OCI-LY3 (cell line): ENCODE measurements at regions not wholly inside any gene's neighbourhood (a gene's known extent, or its start where the extent isn't known, plus 50 kb on each side); places are given as distances from the start of the nearest gene placed in this dataset.

ENCODE experiments used
- H2AFZ ChIP-seq: fragments of 200-600, 300-600 bp; shearing (Covaris generic); 2 replicates; pipeline ENCODE4 v1.6.0; 2014; ENCODE audit warnings: antibody characterized with exemption, low read depth, low read length
- H3K27ac ChIP-seq: fragments of 200-600, 300-600 bp; sonication (generic); 2 replicates; pipeline ENCODE4 v1.5.1; 2014; ENCODE audit warnings: mild to moderate bottlenecking, low read length, moderate library complexity, mixed read lengths
- H3K27me3 ChIP-seq: fragments of 200-600, 300-600 bp; sonication (generic); 2 replicates; pipeline ENCODE4 v1.6.1; 2014; ENCODE audit warnings: low read depth, low read length, mixed read lengths
- H3K36me3 ChIP-seq: fragments of 200-600, 300-600 bp; sonication (generic); replicated peaks from 2 replicates; pipeline ENCODE3; 2014; ENCODE audit warnings: low read depth, low read length, mixed read lengths
- H3K4me1 ChIP-seq: fragments of 300-600, 200-600 bp; sonication (generic); 2 replicates; pipeline ENCODE4 v1.6.1; 2014; ENCODE audit warnings: low read length, mixed read lengths
- H3K4me2 ChIP-seq: fragments of 200-600, 300-600 bp; sonication (generic); 2 replicates; pipeline ENCODE4 v1.6.1; 2014; ENCODE audit warnings: low read length, mixed read lengths
- H3K4me3 ChIP-seq: fragments of 300-600, 200-600 bp; sonication (generic); 2 replicates; pipeline ENCODE4 v1.5.1; 2014; ENCODE audit warnings: antibody characterized with exemption, mild to moderate bottlenecking, low read length, moderate library complexity
- H3K79me2 ChIP-seq: fragments of 300-600, 200-600 bp; shearing (Covaris generic); 2 replicates; pipeline ENCODE4 v1.6.1; 2014; ENCODE audit warnings: mild to moderate bottlenecking, low read length, mixed read lengths
- H3K9ac ChIP-seq: fragments of 300-600, 200-600 bp; shearing (Covaris generic); 2 replicates; pipeline ENCODE4 v1.6.0; 2014; ENCODE audit warnings: mild to moderate bottlenecking, low read length, moderate library complexity
- H3K9me3 ChIP-seq: fragments of 200-600, 300-600 bp; shearing (Covaris generic); 2 replicates; pipeline ENCODE4 v1.6.1; 2014; ENCODE audit warnings: low read length, mixed read lengths; ENCODE audit not compliant: insufficient read depth
- H4K20me1 ChIP-seq: fragments of 200-600, 300-600 bp; sonication (generic); 2 replicates; pipeline ENCODE4 v1.6.1; 2016; ENCODE audit warnings: low read length, mixed read lengths; ENCODE audit not compliant: insufficient read depth
- CTCF ChIP-seq: fragments of 200-600, 300-600 bp; sonication (generic); IDR thresholded peaks from 2 replicates; pipeline ENCODE4 v1.5.1; 2014; ENCODE audit warnings: antibody characterized with exemption, low read length, low read depth
- EZH2phosphoT487 ChIP-seq: fragments of 200-600 bp; shearing (Covaris generic); IDR thresholded peaks from 2 replicates; pipeline ENCODE4 v1.6.1; 2018; ENCODE audit warnings: antibody characterized with exemption, mixed run types, low read depth

- TF ChIP-seq EZH2phosphoT487, result no peak
- no peak for TF ChIP-seq CTCF
- no peaks in the 10 kb centered on the region for H3K79me2 ChIP-seq
- H3K9me3 ChIP-seq, result no peaks in the 10 kb centered on the region; the same call in 1 of the 2 replicates
Observed at GRCh38 chr20:61047515-61047914, 204.5 kb upstream of the CDH4 start.

DNA sequence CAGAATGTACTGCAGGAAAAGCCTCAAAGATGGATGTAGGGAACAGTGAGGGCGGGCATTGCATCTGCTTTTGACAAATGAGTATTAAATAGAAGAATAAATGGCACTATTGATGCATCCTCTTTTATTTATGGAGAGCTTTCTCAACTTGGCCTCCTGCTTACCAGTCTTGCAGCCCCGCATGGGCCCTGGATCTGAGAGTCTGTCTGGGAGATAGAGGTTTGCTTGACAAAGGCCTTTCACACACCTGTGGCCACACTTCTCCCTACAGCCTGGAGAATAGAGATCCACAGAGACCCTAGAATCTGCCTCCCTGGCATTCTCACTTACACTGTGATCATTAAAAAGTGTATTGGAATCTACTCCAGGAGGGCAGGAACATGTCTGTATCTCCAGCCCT is 203.8 kb upstream of the CDH4 start:
- H3K9ac ChIP-seq, result no peak overlapping the region
- no peaks in the 10 kb centered on the region for H4K20me1 ChIP-seq
- H3K27ac ChIP-seq, result no peak overlapping the region
- no peaks in the 10 kb centered on the region for H3K36me3 ChIP-seq
- no peak overlapping the region for H3K4me3 ChIP-seq
- H2AFZ ChIP-seq, result no peak overlapping the region
- TF ChIP-seq CTCF, result no peak
- no peak for TF ChIP-seq EZH2phosphoT487
- H3K27me3 ChIP-seq, result no peaks in the 10 kb centered on the region; the same call in 1 of the 2 replicates
- no peaks in the 10 kb centered on the region; the same call in 1 of the 2 replicates for H3K9me3 ChIP-seq
- H3K79me2 ChIP-seq, result no peaks in the 10 kb centered on the region
- no peaks in the 10 kb centered on the region for H3K4me1 ChIP-seq
- H3K4me2 ChIP-seq, result no peak overlapping the region

More at GRCh38 chr20:61047515-61047914, 204.5 kb upstream of the CDH4 start:
- Histone ChIP-seq H3K27ac (no peak overlapping the region), H3K36me3 (no peaks in the 10 kb centered on the region), H4K20me1 (no peaks in the 10 kb centered on the region), H3K4me3 (no peak overlapping the region), H3K9ac (no peak overlapping the region), H3K4me2 (no peak overlapping the region), H2AFZ (no peak overlapping the region), H3K27me3 (no peaks in the 10 kb centered on the region; the same call in 1 of the 2 replicates), H3K4me1 (no peaks in the 10 kb centered on the region)

DNA sequence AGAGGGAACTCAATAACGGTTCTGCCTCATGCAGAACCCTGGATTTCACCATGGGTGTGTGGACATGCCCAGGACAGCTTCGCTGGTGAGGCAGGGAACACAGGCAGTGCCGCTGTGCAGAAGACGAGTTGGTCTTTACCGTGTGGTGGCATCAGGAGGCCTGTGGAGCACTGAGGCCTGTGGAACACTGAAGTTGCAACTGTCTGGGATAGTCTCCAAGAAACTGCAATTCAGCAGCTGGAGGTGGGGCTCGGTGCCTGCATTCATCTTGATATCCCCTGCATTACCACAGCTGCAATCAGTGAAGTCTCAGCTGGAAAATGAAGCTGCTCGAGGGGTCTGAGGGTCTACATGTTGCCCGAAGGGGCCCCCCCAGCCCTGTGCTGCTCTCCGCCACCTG is 202.4 kb upstream of the CDH4 start:
- H4K20me1 ChIP-seq, result no peaks in the 10 kb centered on the region
- H3K36me3 ChIP-seq, result no peaks in the 10 kb centered on the region
- H3K9ac ChIP-seq, result no peak overlapping the region
- no peak overlapping the region for H3K4me3 ChIP-seq
- H3K9me3 ChIP-seq, result no peaks in the 10 kb centered on the region; the same call in 1 of the 2 replicates
- no peaks in the 10 kb centered on the region; the same call in 1 of the 2 replicates for H3K27me3 ChIP-seq
- no peak for TF ChIP-seq CTCF
- TF ChIP-seq EZH2phosphoT487, result no peak
- H3K27ac ChIP-seq, result no peak overlapping the region
- H3K79me2 ChIP-seq, result no peaks in the 10 kb centered on the region
- H3K4me2 ChIP-seq, result no peak overlapping the region
- no peak overlapping the region for H2AFZ ChIP-seq
- no peaks in the 10 kb centered on the region for H3K4me1 ChIP-seq

- no peaks in the 10 kb centered on the region for H4K20me1 ChIP-seq
- H3K4me2 ChIP-seq, result no peak overlapping the region
- no peak overlapping the region for H3K9ac ChIP-seq
- H3K27ac ChIP-seq, result no peak overlapping the region
- H3K4me1 ChIP-seq, result no peaks in the 10 kb centered on the region
- H3K36me3 ChIP-seq, result no peaks in the 10 kb centered on the region
- H3K79me2 ChIP-seq, result no peaks in the 10 kb centered on the region
- TF ChIP-seq EZH2phosphoT487, result no peak
- no peak for TF ChIP-seq CTCF
- H3K4me3 ChIP-seq, result no peak overlapping the region
- H3K27me3 ChIP-seq, result no peaks in the 10 kb centered on the region; the same call in 1 of the 2 replicates
- no peaks in the 10 kb centered on the region; the same call in 1 of the 2 replicates for H3K9me3 ChIP-seq
- no peak overlapping the region for H2AFZ ChIP-seq
Observed at GRCh38 chr20:61050336-61050890, 201.6 kb upstream of the CDH4 start.
